GM18519 (cell line): ENCODE measurements at regions not wholly inside any gene's neighbourhood (a gene's known extent, or its start where the extent isn't known, plus 50 kb on each side); places are given as distances from the start of the nearest gene placed in this dataset.

Experiments used
- ATAC-seq: cut with Tn5 transposase; IDR thresholded peaks from one replicate; pipeline ENCODE4 v1.9.1; 2021; ENCODE audit warnings: mild to moderate bottlenecking, moderate library complexity; ENCODE audit not compliant: unreplicated experiment, low FRiP score

- no peak for ATAC-seq
These were observed 280.4 kb upstream of the GRIP1 start for GRCh38 chr12:66959276-66959675.

DNA sequence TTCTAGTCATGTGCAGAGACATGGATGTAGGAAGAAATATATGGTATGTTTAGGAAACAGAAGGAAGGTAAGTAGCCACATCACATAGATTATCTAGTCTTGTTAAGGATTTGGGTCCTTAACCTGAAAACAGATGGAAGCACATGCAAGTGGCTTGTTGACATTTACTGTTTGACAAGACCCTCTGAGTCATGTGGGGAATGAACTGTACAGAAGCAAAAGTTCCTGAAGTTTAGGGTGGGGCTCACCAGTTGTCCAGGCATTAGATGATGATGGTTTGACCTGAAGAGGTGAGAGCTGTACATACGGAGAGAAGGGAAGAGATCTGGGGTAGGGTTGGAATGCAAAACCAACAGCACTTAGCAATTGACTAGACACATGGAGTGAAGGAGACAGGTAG is 281.1 kb upstream of the GRIP1 start:
- no peak for ATAC-seq

GRCh38 chr12:66960704-66961690 is 282.1 kb upstream of the GRIP1 start:
- no peak for ATAC-seq

GRCh38 chr12:66962290-66962689 is 283.4 kb upstream of the GRIP1 start:
- ATAC-seq = no peak

DNA sequence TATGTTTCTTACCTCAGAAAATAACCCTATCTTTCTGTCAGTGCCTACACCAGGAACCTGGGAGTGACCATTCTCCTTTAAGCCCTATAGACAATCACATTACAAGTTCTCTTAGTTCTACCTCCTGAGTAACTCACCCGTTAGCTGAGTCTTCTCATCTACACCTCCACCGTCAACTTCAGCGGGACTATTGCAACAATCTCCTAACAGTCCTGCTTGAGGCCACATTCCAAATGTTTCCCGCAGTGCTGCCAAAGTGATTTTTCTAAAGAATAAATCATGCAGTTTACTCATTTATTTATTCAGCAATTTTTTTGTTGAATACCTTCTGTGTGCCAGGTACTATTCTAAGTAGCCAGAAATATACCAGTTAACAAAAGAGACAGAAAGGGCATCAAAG is 285.0 kb upstream of the GRIP1 start:
- no peak for ATAC-seq

- ATAC-seq = no peak
These were observed 285.8 kb upstream of the GRIP1 start for GRCh38 chr12:66964629-66965028.

DNA sequence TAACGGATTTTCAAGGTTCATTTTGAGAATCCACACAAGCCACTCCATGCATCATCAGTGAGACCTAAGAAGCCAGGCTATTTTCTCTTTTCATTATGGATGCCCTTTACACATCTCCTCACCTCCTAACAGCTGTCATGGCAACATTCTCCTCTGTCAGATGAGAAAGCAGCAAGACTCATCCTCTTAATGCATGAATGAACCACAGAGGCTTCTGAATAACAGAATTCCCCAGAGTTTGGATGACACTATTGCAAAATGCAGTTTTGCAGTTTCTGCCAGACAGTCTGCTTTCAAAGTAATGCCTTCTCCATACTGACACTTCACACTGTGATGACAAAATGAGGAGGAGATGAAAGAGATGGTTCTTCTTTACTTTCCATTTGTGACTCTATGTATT is 286.7 kb upstream of the GRIP1 start:
- no peak for ATAC-seq

DNA sequence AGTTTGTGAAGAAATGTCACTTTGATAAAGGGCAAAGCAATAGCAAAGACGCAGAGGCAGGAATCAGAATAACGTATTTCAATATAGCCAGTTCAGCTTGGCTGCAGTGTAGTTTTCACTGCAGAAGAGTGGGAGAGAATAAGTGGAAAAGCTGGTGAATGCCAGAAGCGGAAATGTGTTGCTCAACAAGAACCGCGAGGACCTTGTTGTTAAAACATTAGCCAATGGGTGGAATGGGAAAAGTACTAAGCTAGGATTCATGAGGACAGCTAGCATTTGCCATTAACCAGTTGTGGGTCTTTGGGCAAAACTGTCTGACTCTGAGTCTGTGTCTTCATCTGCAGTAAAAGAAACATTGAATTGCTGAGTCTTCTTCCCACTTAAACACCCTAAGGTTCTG is 292.9 kb upstream of the GRIP1 start:
- no peak for ATAC-seq

DNA sequence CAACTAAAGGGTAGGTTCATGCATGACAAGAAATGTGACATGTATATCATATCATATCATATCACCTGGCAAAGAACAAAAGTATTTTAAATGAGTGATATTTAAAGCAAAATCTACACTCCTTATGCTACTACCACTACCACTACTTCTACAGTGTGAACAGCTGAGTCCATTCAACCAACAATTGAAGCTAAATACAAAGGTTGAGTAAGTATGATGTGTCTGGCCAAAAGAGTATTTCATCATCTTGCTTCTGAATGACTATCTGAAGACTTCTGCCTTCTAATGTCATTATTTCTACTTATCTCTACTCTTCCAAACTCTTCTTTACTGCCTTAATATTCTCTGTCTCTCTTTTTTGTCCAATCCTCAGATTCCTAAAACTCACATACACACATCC is 292.6 kb upstream of the CAND1 start:
- ATAC-seq = no peak

- no peak for ATAC-seq
These were observed 290.4 kb upstream of the CAND1 start for GRCh38 chr12:66978802-66979201.

GRCh38 chr12:66979251-66979650 is 289.9 kb upstream of the CAND1 start:
- ATAC-seq = no peak

- ATAC-seq = no peak
These were observed 285.1 kb upstream of the CAND1 start for GRCh38 chr12:66984077-66984476.

- ATAC-seq = no peak
These were observed 284.2 kb upstream of the CAND1 start for GRCh38 chr12:66984962-66985361.

DNA sequence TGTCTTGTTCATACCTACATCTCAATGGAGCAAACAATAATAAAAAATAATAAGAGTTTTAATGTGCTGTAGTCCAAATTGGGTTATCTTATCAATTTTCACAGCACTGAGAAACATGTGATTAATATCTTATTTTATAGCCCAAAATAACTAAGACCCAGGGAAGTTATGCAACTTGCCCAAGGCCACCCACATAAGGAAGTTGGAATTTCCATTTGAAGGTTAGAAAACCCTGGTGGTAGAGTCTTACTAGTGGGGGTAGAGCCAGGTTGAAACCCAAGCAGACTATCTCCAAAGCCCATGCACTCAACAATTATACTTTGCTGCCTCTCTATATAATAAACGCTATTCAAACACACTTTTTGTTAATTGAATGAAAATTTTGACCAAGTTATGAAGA is 270.0 kb upstream of the CAND1 start:
- no peak for ATAC-seq

DNA sequence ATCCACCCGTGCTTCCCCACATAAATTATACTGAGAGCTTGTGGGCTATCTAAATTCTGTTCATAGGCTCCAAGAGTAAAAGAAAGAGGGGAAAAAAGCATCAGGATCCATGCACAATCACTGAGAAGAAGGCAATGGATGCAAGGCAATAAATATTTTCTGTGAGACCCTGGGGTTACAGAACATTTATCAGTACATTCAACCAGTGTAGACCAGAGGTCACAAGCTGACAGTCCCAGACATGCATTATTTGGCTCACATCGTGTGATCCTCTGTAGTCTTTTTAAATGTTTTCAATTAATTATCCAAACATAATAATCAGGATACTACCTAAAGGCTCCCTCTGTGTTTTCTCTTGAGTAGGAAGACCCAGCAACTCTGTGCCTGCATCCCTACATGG is 267.9 kb upstream of the CAND1 start:
- no peak for ATAC-seq

- ATAC-seq = no peak
These were observed 266.4 kb upstream of the CAND1 start for GRCh38 chr12:67002720-67003119.

GRCh38 chr12:67006610-67007009 is 262.5 kb upstream of the CAND1 start:
- no peak for ATAC-seq

DNA sequence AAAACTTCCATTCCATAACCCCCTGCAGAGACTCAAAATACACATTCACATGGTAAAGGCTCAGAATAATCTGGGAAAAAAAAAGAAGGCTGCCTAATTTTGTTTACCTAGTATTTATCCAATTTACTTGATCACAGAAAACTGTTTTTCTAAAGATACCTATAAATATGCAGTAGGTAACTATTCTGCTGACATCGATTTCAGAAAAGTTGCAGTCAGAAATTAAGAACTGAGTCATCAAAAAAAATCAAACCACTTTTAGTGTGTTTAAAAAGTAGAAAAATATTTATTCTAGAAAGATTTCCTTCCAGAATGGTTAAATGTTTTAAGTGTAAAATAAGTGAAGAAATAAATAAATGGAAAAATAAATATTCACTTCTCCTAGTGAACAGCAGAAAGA is 254.5 kb upstream of the CAND1 start:
- no peak for ATAC-seq

DNA sequence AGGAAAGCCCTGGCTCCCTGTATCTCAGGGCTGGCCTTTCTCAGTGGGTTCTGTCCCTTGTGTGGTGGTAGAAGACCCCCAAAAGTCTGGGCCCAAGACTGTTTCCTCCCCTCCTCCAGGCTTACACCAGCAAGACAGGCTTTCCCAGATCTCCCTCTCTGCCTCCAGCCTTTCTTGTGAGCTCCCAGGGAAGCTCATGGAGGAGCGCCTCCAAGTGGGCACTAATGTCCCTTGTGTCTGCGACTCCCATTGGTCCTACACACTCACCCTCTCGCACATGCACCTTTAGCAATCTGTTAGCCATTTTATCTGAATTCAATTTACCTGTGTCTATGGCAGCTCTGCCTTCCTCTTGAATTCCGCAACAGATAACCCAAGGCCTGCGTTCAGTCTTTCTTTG is 251.1 kb upstream of the CAND1 start:
- ATAC-seq = no peak

- no peak for ATAC-seq
These were observed 250.1 kb upstream of the CAND1 start for GRCh38 chr12:67019070-67019469.

- ATAC-seq = no peak
These were observed 243.5 kb upstream of the CAND1 start for GRCh38 chr12:67025543-67026114.
